Stimulated activated CD4-positive, alpha-beta T cell treated with anti-CD3 and anti-CD28 coated beads, TNF-alpha, amount 100 ng/mL, for 4 hours (primary cell): ENCODE measurements at regions not wholly inside any gene's neighbourhood (a gene's known extent, or its start where the extent isn't known, plus 50 kb on each side); places are given as distances from the start of the nearest gene placed in this dataset.
"Not testable (repeated sequence)": the region's sequence is repeated elsewhere in the genome, so short reads cannot be mapped to it uniquely, and the experiment has no call there.

Experiments used
- DNase-seq, 3 experiments: peaks; one replicate each; pipeline ENCODE4 v3.0.0-alpha.2; 2020; ENCODE audit warnings: low read depth in 3 of 3

- no peak for DNase-seq
Observed at GRCh38 chr9:30609713-30610112, 1774.7 kb upstream of the ACO1 start.

DNA sequence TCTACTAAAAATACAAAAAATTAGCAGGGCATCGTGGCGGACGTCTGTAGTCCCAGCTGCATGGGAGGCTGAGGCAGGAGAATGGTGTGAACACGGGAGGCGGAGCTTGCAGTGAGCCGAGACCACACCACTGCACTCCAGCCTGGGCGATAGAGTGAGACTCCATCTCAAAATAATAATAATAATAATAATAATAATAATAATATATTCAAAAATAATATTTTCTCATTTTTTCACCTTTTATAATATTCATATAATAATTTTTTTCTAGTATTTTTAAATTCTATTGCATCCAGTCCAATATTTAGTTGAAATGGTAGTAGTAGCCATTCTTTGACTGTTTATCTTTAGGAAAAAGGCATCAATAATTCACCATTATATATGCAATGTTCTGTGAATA, 1767.7 kb upstream of the ACO1 start:
- DNase-seq = not testable (repeated sequence)

DNA sequence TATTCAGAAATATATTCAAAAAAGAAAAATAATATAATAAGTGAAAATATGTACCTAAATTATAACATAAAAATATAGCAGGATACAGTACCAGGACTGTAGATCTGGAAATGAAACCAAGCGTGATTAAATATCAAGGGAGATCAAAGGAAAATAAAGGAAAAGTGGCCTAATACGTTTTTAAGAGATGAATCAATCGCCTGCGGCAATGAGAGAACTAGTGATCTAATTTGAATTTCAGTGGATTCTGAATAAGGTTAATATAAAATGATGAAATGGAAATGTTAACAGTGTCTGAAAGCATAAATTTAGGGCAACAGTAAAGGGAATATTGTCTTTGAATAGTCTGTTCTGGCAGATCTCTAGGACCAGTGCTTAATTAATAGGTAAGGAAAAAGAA, 1761.9 kb upstream of the ACO1 start:
- no peak for DNase-seq

DNA sequence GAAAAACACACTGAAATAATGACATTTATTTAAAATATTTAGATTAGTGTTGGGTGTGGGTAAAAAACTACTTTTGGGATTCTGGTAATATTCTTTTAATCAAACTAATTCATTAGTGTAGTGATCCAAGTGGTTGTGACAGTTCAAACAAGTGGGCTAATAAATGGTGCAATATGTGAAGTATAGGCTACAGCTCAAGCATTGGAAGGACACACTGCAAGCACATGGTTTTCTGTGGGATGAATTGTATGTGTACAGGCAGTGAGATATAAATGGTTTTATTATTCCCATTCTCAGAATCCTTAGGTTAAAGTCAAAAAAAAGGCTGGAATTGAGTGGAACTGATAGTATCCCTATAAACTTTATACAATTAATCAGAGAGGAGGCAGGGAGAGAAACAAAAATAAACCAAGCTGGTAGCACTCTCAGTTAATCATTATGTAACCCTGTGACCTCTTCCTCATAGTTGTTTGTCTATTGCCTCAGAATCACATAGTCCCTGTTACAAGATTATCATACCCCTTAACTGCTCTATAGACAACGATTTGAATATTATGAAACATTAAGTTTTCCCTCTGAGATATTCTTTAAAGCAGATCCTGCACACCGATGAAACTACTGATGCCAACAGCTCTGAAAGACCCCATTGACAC, 1755.4 kb upstream of the ACO1 start:
- no peak for DNase-seq

DNA sequence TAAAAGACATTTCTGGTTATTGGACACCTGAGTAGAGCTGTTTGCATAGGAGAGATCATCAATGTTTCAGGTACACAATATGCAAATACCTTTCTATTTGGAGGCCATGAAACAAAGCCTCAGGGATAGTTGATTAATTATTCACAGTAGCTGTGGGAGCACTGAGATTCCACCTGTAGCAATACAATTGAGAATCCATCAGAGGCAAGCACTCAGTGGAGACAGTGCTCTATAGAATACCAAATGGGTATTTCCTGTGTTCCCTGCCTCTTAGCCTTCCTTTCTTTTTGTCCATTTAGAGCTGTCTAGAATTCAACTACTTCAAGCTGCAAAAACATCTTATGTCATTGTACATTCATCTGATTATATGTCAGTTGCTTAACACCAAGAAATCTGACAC, 1754.0 kb upstream of the ACO1 start:
- no peak for DNase-seq

- DNase-seq = not testable (repeated sequence)
Observed at GRCh38 chr9:30646639-30647038, 1737.8 kb upstream of the ACO1 start.

DNA sequence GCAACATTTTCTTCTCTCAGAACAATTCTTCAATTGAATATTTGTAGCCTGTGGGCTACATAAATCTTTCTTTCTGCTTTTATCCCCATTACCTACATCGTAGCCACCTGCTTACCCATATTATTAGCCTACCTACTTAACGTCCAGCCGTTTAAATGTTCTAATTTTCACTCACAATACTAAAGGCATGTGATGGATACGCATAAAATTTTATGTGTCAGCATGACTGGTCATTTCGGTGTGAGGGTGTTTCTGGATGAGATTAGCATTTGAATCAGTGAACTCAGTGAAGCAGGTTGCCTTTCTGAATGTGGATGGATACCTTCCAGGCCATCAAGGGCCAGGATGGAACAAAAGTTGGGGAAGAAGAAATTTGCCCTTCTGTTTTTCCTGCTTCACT, 1722.5 kb upstream of the ACO1 start:
- no peak for DNase-seq

- no peak for DNase-seq
Observed at GRCh38 chr9:30670805-30671562, 1713.5 kb upstream of the ACO1 start.

GRCh38 chr9:30673132-30673531, 1711.3 kb upstream of the ACO1 start:
- no peak for DNase-seq

DNA sequence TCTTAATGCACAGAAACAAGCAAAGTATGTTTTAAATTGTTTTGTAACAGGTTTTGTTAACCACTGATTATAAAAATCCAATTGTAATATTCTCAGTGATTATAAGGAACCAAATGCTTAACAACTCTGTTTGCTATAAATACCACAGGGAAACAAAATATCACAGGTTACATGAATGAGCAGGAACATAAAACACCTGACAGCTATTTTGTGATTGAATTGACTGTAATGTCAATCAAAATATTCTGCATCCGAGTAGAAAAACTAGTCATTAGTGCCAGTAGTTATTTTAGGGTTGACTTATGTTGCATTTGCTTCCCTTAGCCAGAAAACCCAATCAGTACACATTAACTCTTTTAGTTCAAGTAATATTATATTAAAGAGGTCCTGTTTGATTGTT, 1707.8 kb upstream of the ACO1 start:
- no peak for DNase-seq

- DNase-seq = no peak
Observed at GRCh38 chr9:30677221-30677620, 1707.2 kb upstream of the ACO1 start.

DNA sequence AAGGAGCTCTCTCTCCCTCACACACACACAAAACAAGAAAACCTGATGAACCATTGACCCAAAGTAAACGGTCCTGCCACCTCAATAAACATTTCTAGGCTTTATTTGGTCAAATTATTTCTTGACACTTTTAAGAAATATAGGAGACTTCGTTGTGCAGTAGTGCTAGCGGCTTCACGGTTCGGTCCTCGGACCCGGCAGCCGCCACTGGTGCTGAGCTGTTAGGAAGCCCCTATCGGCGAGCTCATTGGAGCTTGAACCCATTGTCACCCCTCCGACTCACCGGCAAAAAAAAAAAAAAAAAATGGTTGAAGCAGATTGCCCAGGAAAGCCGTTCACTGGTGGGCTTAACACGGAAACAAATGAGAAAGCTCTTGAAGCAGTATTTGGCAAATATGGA, 1695.6 kb upstream of the ACO1 start:
- no peak for DNase-seq

- DNase-seq = no peak
Observed at GRCh38 chr9:30697958-30698357, 1686.5 kb upstream of the ACO1 start.

DNA sequence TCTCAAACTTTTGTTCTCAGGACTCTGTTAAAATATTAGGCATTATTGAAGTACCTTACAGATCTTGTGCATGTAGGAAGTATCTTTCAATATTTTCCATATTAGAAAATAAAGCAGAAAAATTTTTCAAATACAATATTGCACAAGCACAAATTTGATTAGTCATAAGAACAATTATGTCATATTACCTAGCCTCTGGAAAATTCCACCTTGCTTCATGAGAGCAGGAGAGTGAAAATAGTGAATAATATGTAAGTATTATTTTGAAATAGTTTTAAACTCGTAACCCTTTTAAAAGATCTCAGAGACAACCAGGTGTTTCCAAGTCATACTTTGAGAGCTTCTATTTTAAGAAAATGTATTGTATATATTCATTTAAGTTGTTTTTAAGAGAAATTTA, 1672.9 kb upstream of the ACO1 start:
- DNase-seq = no peak

DNA sequence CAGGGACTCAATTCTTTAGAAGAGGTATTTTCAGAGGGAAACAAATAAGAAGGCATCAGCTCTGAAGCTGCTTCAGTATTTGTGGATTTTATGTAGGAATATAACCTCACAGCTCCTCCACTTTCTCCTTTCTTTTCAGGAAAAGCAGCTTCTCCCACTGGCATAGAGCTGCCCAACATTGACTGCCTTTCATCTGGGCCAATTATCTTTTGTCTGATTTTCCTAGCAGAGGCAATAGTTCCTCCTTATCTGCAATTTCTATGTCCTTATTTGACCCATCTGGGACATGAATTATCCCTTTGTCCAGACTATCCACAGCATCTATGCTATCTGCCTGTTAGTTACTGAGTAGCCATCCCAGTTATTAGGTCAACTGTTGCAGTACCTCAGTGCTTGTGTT, 1671.2 kb upstream of the ACO1 start:
- DNase-seq = no peak

GRCh38 chr9:30714389-30714788, 1670.1 kb upstream of the ACO1 start:
- no peak for DNase-seq

DNA sequence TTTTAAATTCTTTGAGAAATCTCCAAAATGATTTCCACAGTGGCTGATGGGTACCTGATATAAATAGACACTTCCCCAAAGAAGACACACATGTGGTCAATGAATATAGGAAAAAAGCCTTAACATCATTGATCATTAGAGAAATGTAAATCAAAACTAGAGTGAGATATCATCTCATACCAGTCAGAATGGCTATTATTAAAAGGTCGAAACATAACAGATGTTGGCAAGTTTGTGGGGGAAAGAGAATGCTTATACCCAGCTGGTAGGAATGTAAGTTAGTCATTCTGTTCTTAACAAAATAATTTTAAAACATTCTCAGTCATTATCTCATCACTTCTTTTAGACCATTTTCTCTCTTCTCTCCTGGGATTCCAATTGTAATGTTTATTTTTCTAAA, 1666.0 kb upstream of the ACO1 start:
- DNase-seq = no peak

DNA sequence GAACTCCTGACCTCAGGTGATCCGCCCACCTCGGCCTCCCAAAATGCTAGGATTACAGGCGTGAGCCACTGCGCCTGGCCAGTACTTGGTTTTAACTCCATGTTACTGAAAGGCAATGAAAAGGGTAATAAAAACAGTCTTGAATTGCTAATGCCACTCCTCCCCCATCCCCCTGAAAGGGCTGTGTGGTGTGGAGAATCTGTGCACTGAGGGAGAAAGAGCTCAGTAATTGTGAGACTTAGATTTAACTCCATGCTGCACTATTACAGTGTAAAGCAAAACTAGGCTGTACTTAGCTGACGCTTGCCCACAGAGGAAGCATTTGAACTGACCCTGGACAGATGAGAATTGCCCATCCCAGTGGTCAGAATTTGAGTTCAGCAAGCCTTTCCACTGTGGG, 1662.4 kb upstream of the ACO1 start:
- DNase-seq = no peak

- DNase-seq = no peak
Observed at GRCh38 chr9:30723656-30724055, 1660.8 kb upstream of the ACO1 start.

GRCh38 chr9:30732060-30732459, 1652.4 kb upstream of the ACO1 start:
- no peak for DNase-seq

GRCh38 chr9:30744871-30745270, 1639.6 kb upstream of the ACO1 start:
- no peak for DNase-seq

GRCh38 chr9:30746589-30746988, 1637.9 kb upstream of the ACO1 start:
- no peak for DNase-seq

DNA sequence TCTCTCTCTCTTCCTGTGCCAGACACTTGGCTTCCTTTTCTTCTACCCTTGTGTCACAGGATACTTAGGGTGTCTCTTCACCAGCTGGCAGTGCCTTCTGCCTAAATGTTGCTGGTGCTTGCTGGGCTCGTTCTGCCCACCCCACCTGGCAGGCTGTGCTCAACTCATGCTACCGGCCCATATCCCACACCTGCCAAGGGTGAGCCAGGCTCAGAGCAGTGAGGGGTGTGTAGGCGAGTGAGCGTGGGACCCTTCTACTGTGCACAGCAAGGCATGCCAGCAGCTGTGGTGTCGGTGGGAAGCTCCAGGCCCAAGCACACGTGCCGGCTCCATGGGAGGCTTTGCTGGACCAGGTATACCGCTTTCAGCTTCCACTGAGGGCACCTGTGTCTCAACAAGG, 1626.7 kb upstream of the ACO1 start:
- DNase-seq = no peak
